ENCODE measurements at regions not wholly inside any gene's neighbourhood (a gene's known extent, or its start where the extent isn't known, plus 50 kb on each side); places are given as distances from the start of the nearest gene placed in this dataset.

DNA sequence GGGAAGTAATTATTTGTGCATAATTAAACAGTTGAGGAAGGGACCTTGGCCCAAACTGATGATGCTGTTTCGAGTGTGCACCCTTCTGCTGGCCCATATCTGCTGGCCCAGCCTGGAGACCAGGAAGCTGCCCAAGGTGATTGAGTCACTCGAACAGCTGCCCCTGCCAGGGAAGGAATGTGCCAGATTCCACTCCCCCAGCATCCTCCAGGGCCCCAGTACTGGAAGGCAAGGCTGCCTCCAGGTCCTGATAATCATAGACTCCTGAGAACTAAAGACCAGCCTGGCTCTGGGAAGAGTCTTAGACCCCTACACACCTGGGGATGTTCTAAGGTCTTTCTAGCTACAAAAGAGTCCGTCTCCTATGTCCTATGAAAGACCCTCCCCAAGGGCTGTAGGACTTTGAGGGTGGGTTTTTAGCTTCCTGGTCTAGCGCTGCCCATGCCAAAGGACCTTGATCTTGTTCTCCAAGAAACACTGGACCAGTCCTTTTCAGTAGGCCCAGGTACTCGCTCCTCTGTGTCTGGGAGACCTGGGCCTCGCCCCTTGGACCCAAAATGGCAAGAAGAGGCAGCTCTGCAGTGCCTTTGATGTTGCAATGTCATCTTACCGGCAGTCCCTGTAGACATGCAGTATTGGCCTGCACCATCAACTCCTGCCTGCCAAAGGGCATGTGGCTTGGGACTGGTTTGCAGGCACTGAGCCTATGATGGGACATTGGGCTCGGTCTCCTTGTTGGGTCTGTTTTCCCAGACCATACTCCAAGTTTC is 103.2 kb upstream of the GPR26 start:
- H3K4me2 ChIP-seq (ENCODE audit: low read depth, low read length), result no peak overlapping the region
- no peak overlapping the region for H3K4me3 ChIP-seq (replicated peaks in 1 of 3; ENCODE audit: insufficient read depth in 1 of 3, low read depth in 2 of 3, low read length in 3 of 3)
- no peaks in the 10 kb centered on the region for H3K36me3 ChIP-seq (replicated peaks in 1 of 2; ENCODE audit: control insufficient read depth in 1 of 2, insufficient read depth in 2 of 2, low read length in 2 of 2)
- H2AFZ ChIP-seq (ENCODE audit: low read length), result no peak overlapping the region
- in situ Hi-C loops (cut with HindIII; ENCODE audit: extremely low pct_ligation_motif_present, low pct_unique_long_range_greater_than_20kb) (loop anchor here (5.0 to 25.0 kb wide), 3 partner anchors 431 to 926 kb away; no protein-coding TSS in a partner anchor), intact Hi-C loops (cut with micrococcal nuclease; ENCODE audit: unreplicated experiment) (no loop called here)
- H4K20me1 ChIP-seq (ENCODE audit: insufficient read depth, low read length), result no peaks in the 10 kb centered on the region
- no peak for FAIRE-seq
- H3K27me3 ChIP-seq (ENCODE audit: control insufficient read depth in 1 of 2, insufficient read depth in 2 of 2, low read length in 2 of 2), result peaks cover 0 to 7% of the 10 kb centered on the region in 2 experiments; a peak in 2 of 5 replicates
- no TSS peak for BruUV-seq (replicated peaks)
- TF ChIP-seq FOXK1 (CRISPR knock-in tag; IDR thresholded peaks at IDR 0.05; ENCODE audit: borderline replicate concordance, low read depth), result no peak
- TF ChIP-seq ZNF124 (CRISPR knock-in tag; IDR thresholded peaks at IDR 0.05), result no peak
- TF ChIP-seq, protein P1, sequence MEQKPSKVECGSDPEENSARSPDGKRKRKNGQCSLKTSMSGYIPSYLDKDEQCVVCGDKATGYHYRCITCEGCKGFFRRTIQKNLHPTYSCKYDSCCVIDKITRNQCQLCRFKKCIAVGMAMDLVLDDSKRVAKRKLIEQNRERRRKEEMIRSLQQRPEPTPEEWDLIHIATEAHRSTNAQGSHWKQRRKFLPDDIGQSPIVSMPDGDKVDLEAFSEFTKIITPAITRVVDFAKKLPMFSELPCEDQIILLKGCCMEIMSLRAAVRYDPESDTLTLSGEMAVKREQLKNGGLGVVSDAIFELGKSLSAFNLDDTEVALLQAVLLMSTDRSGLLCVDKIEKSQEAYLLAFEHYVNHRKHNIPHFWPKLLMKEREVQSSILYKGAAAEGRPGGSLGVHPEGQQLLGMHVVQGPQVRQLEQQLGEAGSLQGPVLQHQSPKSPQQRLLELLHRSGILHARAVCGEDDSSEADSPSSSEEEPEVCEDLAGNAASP (CRISPR knock-in tag; IDR thresholded peaks at IDR 0.05; ENCODE audit: borderline replicate concordance), result no peak
- TF ChIP-seq, protein P2, sequence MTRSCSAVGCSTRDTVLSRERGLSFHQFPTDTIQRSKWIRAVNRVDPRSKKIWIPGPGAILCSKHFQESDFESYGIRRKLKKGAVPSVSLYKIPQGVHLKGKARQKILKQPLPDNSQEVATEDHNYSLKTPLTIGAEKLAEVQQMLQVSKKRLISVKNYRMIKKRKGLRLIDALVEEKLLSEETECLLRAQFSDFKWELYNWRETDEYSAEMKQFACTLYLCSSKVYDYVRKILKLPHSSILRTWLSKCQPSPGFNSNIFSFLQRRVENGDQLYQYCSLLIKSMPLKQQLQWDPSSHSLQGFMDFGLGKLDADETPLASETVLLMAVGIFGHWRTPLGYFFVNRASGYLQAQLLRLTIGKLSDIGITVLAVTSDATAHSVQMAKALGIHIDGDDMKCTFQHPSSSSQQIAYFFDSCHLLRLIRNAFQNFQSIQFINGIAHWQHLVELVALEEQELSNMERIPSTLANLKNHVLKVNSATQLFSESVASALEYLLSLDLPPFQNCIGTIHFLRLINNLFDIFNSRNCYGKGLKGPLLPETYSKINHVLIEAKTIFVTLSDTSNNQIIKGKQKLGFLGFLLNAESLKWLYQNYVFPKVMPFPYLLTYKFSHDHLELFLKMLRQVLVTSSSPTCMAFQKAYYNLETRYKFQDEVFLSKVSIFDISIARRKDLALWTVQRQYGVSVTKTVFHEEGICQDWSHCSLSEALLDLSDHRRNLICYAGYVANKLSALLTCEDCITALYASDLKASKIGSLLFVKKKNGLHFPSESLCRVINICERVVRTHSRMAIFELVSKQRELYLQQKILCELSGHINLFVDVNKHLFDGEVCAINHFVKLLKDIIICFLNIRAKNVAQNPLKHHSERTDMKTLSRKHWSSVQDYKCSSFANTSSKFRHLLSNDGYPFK (CRISPR knock-in tag; IDR thresholded peaks at IDR 0.05; ENCODE audit: borderline replicate concordance), result no peak
- no peak for TF ChIP-seq FLYWCH1 (CRISPR knock-in tag; IDR thresholded peaks at IDR 0.05)
- TF ChIP-seq, protein P3, sequence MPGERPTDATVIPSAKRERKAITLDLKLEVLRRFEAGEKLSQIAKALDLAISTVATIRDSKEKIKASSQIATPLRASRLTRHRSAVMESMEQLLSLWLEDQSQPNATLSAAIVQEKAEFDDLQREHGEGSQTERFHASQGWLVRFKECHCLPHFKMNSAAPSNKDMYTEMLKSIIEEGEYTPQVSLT (CRISPR knock-in tag; IDR thresholded peaks at IDR 0.05; ENCODE audit: borderline replicate concordance, low read depth), result no peak
- TF ChIP-seq ZNF883 (CRISPR knock-in tag; IDR thresholded peaks at IDR 0.05; ENCODE audit: not compliant biosample characterization), result no peak
- TF ChIP-seq, protein P4, sequence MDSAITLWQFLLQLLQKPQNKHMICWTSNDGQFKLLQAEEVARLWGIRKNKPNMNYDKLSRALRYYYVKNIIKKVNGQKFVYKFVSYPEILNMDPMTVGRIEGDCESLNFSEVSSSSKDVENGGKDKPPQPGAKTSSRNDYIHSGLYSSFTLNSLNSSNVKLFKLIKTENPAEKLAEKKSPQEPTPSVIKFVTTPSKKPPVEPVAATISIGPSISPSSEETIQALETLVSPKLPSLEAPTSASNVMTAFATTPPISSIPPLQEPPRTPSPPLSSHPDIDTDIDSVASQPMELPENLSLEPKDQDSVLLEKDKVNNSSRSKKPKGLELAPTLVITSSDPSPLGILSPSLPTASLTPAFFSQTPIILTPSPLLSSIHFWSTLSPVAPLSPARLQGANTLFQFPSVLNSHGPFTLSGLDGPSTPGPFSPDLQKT (CRISPR knock-in tag; IDR thresholded peaks at IDR 0.05; ENCODE audit: borderline replicate concordance), result no peak
- TF ChIP-seq KLF6 (CRISPR knock-in tag; IDR thresholded peaks at IDR 0.05), result no peak
- TF ChIP-seq GATA4 (IDR thresholded peaks at IDR 0.05; ENCODE audit: borderline replicate concordance, low read depth), result no peak
- TF ChIP-seq, protein P5, sequence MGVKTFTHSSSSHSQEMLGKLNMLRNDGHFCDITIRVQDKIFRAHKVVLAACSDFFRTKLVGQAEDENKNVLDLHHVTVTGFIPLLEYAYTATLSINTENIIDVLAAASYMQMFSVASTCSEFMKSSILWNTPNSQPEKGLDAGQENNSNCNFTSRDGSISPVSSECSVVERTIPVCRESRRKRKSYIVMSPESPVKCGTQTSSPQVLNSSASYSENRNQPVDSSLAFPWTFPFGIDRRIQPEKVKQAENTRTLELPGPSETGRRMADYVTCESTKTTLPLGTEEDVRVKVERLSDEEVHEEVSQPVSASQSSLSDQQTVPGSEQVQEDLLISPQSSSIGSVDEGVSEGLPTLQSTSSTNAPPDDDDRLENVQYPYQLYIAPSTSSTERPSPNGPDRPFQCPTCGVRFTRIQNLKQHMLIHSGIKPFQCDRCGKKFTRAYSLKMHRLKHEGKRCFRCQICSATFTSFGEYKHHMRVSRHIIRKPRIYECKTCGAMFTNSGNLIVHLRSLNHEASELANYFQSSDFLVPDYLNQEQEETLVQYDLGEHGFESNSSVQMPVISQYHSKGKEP (CRISPR knock-in tag; IDR thresholded peaks at IDR 0.05), result no peak
- TF ChIP-seq, protein P6, sequence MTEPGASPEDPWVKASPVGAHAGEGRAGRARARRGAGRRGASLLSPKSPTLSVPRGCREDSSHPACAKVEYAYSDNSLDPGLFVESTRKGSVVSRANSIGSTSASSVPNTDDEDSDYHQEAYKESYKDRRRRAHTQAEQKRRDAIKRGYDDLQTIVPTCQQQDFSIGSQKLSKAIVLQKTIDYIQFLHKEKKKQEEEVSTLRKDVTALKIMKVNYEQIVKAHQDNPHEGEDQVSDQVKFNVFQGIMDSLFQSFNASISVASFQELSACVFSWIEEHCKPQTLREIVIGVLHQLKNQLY (CRISPR knock-in tag; IDR thresholded peaks at IDR 0.05), result no peak
- H3K9ac ChIP-seq (ENCODE audit: insufficient read depth, low read depth, low read length), result no peak overlapping the region
- H3K9me3 ChIP-seq (ENCODE audit: low read length), result no peaks in the 10 kb centered on the region
- 2% methylated on average over 6 of the region's 8 CpGs for WGBS (ENCODE audit: low lambda C conversion rate)
- no peak for DNase-seq (ENCODE audit: low spot score)
- H3K79me2 ChIP-seq (ENCODE audit: insufficient read depth, low read length), result no peaks in the 10 kb centered on the region
- ChIA-PET CTCF (ENCODE audit: low intra/inter-chr PET ratio, low total read pairs) (no interaction called here), POLR2A (no interaction called here)
- ATAC-seq, result no peak
- H3K4me1 ChIP-seq (ENCODE audit: insufficient read depth, low read length), result no peaks in the 10 kb centered on the region
- no peak overlapping the region for H3K27ac ChIP-seq (ENCODE audit: extremely low read length, insufficient read depth, low read length)

All from HepG2 (cell line).